ENCODE measurements at regions not wholly inside any gene's neighbourhood (a gene's known extent, or its start where the extent isn't known, plus 50 kb on each side); places are given as distances from the start of the nearest gene placed in this dataset.

- Histone ChIP-seq H3K27me3 (no peaks in the 10 kb centered on the region), H3K4me1 (peaks cover 0 to 35% (median 34%) of the 10 kb centered on the region in 4 donors), H3K36me3 (no peaks in the 10 kb centered on the region), H3K9me3 (no peaks in the 10 kb centered on the region), H3K4me3 (no peak overlapping the region), H3K27ac (no peak overlapping the region)
- 90 to 94% methylated on average over 8 of the region's 8 CpGs for WGBS, 2 donors
- DNase-seq = no peak
- no peak for TF ChIP-seq POLR2AphosphoS5 (IDR thresholded peaks at IDR 0.05)
- TF ChIP-seq, protein P1, sequence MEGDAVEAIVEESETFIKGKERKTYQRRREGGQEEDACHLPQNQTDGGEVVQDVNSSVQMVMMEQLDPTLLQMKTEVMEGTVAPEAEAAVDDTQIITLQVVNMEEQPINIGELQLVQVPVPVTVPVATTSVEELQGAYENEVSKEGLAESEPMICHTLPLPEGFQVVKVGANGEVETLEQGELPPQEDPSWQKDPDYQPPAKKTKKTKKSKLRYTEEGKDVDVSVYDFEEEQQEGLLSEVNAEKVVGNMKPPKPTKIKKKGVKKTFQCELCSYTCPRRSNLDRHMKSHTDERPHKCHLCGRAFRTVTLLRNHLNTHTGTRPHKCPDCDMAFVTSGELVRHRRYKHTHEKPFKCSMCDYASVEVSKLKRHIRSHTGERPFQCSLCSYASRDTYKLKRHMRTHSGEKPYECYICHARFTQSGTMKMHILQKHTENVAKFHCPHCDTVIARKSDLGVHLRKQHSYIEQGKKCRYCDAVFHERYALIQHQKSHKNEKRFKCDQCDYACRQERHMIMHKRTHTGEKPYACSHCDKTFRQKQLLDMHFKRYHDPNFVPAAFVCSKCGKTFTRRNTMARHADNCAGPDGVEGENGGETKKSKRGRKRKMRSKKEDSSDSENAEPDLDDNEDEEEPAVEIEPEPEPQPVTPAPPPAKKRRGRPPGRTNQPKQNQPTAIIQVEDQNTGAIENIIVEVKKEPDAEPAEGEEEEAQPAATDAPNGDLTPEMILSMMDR (IDR thresholded peaks at IDR 0.05) = no peak
- no peak for TF ChIP-seq POLR2A (IDR thresholded peaks at IDR 0.05)
- TF ChIP-seq EP300 (IDR thresholded peaks at IDR 0.05) = no peak
- intact Hi-C loops (cut with DNase I) = no loop called here
These were observed 110.7 kb upstream of the SLC45A1 start for GRCh38 chr1:8207202-8207601.

GRCh38 chr1:8206391-8206790, 111.5 kb upstream of the SLC45A1 start:
- Histone ChIP-seq H3K27me3 (no peaks in the 10 kb centered on the region), H3K9me3 (no peaks in the 10 kb centered on the region), H3K27ac (peak overlapping the region in 2 of 4 donors; percentile 96 to 97), H3K4me1 (peaks cover 0 to 43% (median 41%) of the 10 kb centered on the region in 4 donors), H3K4me3 (no peak overlapping the region), H3K36me3 (no peaks in the 10 kb centered on the region)
- no peak for DNase-seq
- no peak for TF ChIP-seq POLR2A (IDR thresholded peaks at IDR 0.05)
- TF ChIP-seq, protein P1 (IDR thresholded peaks at IDR 0.05) = no peak
- TF ChIP-seq POLR2AphosphoS5 (IDR thresholded peaks at IDR 0.05) = no peak
- no peak for TF ChIP-seq EP300 (IDR thresholded peaks at IDR 0.05)
- intact Hi-C loops (cut with DNase I) = no loop called here
- WGBS, 2 donors = 95 to 96% methylated on average over 7 of the region's 7 CpGs

GRCh38 chr1:8205771-8206170, 112.1 kb upstream of the SLC45A1 start:
- H3K27me3 ChIP-seq = no peaks in the 10 kb centered on the region
- H3K9me3 ChIP-seq = no peaks in the 10 kb centered on the region
- no peaks in the 10 kb centered on the region for H3K36me3 ChIP-seq
- WGBS, 2 donors = 90 to 93% methylated on average over 10 of the region's 10 CpGs
- no peak overlapping the region for H3K4me3 ChIP-seq
- H3K27ac ChIP-seq = peak overlapping the region; percentile 92 to 97 (median 95)
- intact Hi-C loops (cut with DNase I) = no loop called here
- peaks cover 0 to 49% (median 48%) of the 10 kb centered on the region in 4 donors for H3K4me1 ChIP-seq
- no peak for DNase-seq
- TF ChIP-seq POLR2A (IDR thresholded peaks at IDR 0.05) (no peak), POLR2AphosphoS5 (IDR thresholded peaks at IDR 0.05) (no peak), EP300 (IDR thresholded peaks at IDR 0.05) (no peak)
- TF ChIP-seq, protein P1 (IDR thresholded peaks at IDR 0.05) = no peak

DNA sequence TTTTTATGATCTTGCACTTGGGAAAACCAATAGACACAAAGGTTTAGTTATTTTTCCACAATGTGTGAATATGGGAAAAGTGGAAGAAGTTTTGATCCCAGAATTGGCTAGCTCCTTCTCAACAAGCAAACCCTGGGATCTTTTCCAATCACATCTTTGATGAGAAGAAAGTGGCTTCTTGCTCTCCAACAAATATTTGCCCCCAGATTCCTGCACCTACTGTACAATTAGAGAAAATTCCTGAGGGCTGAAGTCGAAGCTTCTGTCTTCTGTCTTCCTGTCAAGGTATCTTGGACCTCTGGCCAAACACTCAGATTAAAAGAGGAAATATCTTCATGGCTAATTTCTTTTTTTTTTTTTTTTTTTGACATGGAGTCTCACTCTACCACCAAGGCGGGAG, 113.1 kb upstream of the SLC45A1 start:
- peak overlapping the region; percentile 92 to 97 (median 95) for H3K27ac ChIP-seq
- H3K4me1 ChIP-seq = peaks cover 0 to 57% (median 55%) of the 10 kb centered on the region in 4 donors
- H3K36me3 ChIP-seq = no peaks in the 10 kb centered on the region
- no peak for DNase-seq
- no peak overlapping the region for H3K4me3 ChIP-seq
- H3K27me3 ChIP-seq = no peaks in the 10 kb centered on the region
- H3K9me3 ChIP-seq = no peaks in the 10 kb centered on the region
- 69 to 84% methylated on average over 2 of the region's 2 CpGs for WGBS, 2 donors
- intact Hi-C loops (cut with DNase I) = loop anchor here (5.0 kb wide), 3 partner anchors 83 to 178 kb away; partner anchors contain the start of gene ERRFI1
- no peak for TF ChIP-seq POLR2A (IDR thresholded peaks at IDR 0.05)
- TF ChIP-seq, protein P1 (IDR thresholded peaks at IDR 0.05) = no peak
- no peak for TF ChIP-seq EP300 (IDR thresholded peaks at IDR 0.05)
- TF ChIP-seq POLR2AphosphoS5 (IDR thresholded peaks at IDR 0.05) = no peak

GRCh38 chr1:8203551-8203950, 114.4 kb upstream of the SLC45A1 start:
- TF ChIP-seq, protein P1 (IDR thresholded peaks at IDR 0.05) = no peak
- TF ChIP-seq POLR2AphosphoS5 (IDR thresholded peaks at IDR 0.05) = peak in 1 of 4 donors; percentile 5
- no peak for TF ChIP-seq EP300 (IDR thresholded peaks at IDR 0.05)
- Histone ChIP-seq H3K27ac (peak overlapping the region; percentile 92 to 97 (median 95)), H3K4me3 (no peak overlapping the region), H3K4me1 (peaks cover 0 to 60% (median 57%) of the 10 kb centered on the region in 4 donors), H3K27me3 (no peaks in the 10 kb centered on the region), H3K9me3 (no peaks in the 10 kb centered on the region), H3K36me3 (no peaks in the 10 kb centered on the region)
- intact Hi-C loops (cut with DNase I) = loop anchor here (5.0 kb wide), 3 partner anchors 81 to 176 kb away; partner anchors contain the start of gene ERRFI1
- WGBS, 2 donors = 95 to 97% methylated on average over 10 of the region's 10 CpGs
- no peak for DNase-seq

Data from sigmoid colon (tissue), 6 donors.